ENCODE measurements at regions not wholly inside any gene's neighbourhood (a gene's known extent, or its start where the extent isn't known, plus 50 kb on each side); places are given as distances from the start of the nearest gene placed in this dataset.

DNA sequence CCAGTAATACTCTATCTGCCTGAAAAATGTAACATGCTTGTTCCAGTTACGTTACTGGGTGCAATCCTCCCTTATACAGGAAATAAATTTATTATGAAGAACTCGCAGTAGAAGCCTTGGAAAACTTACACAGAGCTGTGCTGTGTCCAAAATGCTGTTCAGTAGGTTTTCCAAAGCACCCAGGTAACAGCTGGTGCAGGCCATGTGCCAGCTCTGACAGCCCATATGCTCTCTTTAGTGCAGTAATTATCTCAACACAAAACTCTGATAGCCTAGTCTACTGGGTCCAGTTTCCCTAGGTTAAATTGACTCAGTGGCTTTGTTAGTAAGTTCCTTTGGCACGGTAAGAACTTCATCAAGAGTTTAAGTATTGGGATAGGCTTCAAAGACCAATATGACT is 120.7 kb upstream of the OBI1 start:
- no peak for DNase-seq (ENCODE audit: low spot score)

GRCh38 chr13:78777976-78778375 is 119.0 kb upstream of the OBI1 start:
- no peak for DNase-seq (ENCODE audit: low spot score)

GRCh38 chr13:78777396-78777795 is 118.4 kb upstream of the OBI1 start:
- DNase-seq (ENCODE audit: low spot score) = no peak

DNA sequence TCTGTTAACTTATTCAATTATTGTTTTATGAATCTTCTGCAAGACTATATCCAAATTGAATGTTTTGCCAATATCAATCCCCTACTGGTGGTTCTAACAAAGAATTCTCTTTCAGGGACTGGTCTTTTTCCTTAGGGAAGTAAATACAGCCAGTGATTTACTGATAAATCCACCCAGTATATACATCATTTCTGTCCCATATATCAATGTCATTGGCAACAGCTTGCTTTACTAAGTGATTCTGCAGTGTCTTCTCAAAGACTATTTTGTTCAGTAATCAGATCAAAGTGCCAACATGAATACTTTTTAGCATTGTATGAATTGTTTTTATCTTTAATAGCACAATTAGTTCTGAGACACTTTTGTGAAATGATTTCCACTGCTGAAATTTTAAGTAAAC is 114.0 kb upstream of the OBI1 start:
- DNase-seq (ENCODE audit: low spot score) = no peak

GRCh38 chr13:78770601-78771000 is 111.6 kb upstream of the OBI1 start:
- DNase-seq (ENCODE audit: low spot score) = no peak

GRCh38 chr13:78768950-78769349 is 110.0 kb upstream of the OBI1 start:
- no peak for DNase-seq (ENCODE audit: low spot score)

- no peak for DNase-seq (ENCODE audit: low spot score)
These were observed 105.7 kb upstream of the OBI1 start for GRCh38 chr13:78764665-78765064.

GRCh38 chr13:78762825-78763224 is 103.9 kb upstream of the OBI1 start:
- DNase-seq (ENCODE audit: low spot score) = no peak

DNA sequence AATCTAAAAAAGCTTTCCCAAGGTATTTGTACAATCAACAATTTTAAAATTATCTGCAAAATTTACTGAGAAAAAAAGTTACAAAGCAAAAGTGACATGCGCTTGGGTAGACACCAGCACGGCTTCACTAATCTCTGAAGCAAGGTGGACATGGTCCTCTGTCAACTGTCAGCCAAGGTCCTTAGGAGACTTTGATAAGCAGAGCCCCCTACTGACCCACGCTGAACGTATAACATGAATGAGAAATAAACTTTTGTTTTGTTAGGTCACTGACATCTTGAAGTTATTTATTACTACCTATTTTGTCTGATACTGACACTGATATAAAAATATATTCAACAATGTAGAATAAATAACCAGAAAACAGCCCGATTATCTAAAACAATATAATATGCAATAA is 100.7 kb upstream of the OBI1 start:
- DNase-seq (ENCODE audit: low spot score) = no peak

GRCh38 chr13:78758549-78758948 is 99.6 kb upstream of the OBI1 start:
- DNase-seq (ENCODE audit: low spot score) = no peak

DNA sequence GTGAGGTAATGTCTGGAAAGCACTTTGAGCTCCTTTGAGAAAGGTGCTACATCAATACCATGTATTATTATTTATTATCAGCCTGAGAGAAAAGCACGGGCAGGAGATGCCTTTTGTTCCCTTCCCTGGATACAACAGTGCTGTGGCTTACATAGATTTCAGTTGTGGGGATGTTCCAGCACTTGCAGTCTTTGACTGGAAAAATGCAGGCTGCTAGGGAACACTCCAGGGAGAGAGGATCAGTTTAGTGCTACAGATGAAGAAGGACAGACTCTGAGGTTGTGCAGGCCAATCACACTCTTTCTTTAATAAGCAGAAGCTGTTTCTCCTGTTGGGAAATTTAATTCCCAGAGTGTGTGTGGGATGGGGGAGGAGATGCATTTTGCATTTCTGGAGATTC is 94.5 kb upstream of the OBI1 start:
- no peak for DNase-seq (ENCODE audit: low spot score)

DNA sequence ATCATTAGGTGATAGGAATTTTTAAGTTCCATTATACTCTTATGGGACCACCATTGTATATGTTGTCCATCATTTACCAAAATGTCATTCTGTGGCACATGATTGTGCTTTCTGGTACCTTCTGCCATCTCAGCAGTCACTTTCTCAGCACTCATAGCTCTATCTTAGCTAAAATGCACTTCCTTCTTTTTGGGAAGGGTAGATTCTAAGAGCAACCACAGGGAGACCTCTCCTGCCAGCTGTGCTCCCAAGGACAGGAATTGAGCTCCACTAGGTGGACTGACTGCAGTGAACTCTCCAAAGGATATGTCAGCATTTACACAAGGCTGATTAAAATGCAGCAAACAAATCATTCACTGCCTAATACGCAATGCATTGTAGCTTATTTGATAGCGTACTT is 91.8 kb upstream of the OBI1 start:
- no peak for DNase-seq (ENCODE audit: low spot score)

DNA sequence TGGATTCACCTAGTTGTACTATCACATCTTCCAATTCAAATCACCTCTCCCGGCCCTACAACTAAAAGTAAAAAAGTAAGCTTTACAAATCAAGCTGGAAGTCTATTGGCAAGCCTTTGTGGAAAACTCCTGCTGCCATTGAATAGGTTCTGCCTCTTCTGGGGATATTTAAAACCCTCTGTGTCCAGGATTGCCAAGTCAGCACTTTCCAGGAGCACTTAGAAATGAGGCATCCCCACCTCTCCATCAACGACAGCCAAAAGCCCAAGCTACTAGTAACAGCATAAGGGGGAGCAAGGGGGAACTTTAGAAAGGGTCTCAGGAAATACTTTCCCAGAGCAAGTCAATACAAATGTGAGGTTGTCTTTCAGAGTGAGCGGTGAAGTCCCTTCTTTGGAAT is 85.0 kb upstream of the OBI1 start:
- DNase-seq (ENCODE audit: low spot score) = no peak

DNA sequence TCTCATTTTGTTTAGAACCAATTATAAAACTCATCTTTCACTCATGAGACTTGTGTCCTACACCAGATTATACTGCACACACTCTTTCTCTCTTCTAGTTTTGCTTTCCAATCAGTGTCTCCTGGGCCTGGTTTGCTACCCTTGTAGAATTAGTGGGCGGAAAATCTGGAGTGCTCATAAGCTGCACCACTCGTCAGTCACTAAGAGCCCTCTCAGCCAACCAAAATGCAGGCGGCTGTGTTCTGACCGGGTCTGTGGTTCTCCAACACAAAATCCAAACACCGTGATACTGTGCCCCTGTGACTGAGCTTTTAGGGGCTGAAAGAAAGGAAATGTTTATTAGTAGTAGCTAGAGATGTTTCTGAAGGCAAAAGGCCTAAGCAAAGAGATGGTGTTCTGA is 83.7 kb upstream of the OBI1 start:
- DNase-seq (ENCODE audit: low spot score) = no peak

DNA sequence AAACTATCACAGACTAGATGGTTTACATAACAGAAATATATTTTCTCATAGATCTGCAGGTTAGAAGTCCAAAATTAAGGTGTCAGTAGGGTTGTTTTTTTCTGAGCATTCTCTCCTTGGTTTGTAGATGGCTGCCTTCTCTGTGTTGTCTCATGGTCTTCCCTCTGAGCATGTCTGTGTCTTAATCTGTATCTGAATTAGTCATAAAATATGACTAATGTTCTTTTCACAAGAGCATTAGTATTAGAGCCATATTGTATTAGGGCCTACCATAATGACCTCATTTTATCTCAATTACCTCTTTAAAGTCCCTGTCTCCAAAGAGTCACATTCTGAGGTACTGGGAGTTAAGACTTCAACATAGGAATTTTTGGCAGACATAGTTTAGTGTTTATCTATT is 77.2 kb upstream of the OBI1 start:
- no peak for DNase-seq (ENCODE audit: low spot score)

GRCh38 chr13:78732445-78733017 is 73.6 kb upstream of the OBI1 start:
- DNase-seq (ENCODE audit: low spot score) = no peak

GRCh38 chr13:78722700-78723099 is 63.7 kb upstream of the OBI1 start:
- no peak for DNase-seq (ENCODE audit: low spot score)

DNA sequence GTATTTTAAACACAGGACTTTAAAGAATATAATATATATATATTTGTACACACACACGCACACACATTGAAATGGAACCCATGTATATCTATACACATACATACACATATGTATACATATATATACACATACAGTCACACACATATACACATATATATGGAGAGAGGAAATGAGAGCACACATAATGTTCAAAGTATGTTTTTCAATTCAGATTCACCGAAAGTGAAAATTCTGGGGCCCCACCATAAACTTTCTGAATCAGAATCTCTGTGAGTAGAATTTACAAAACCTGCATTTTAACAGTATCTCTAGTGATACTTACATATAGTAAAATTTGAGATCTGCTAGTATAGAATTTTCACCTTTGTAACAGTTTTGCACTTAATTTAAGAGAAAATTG is 60.4 kb upstream of the OBI1 start:
- DNase-seq (ENCODE audit: low spot score) = no peak

- no peak for DNase-seq (ENCODE audit: low spot score)
These were observed 55.8 kb upstream of the OBI1 start for GRCh38 chr13:78714717-78715116.

GRCh38 chr13:78712831-78713230 is 53.9 kb upstream of the OBI1 start:
- no peak for DNase-seq (ENCODE audit: low spot score)

DNA sequence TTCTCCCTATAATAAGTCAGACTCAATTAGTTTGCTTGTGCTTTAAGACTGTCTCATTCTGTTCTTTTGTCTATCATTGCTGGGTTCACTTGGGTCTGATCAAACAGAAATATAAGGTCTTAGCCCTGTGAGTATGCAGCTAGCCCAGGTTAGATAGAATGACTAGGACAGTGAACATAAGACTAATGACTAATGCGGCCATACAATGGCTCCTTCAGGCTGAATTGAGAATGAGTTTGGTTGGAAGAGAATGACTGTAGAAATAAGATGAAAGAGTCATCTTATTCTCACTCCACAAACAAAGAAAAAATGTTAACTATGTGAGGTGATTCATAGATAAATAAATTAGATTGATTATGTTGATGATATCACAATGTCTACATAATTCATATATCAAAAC is 50.1 kb upstream of the OBI1 start:
- no peak for DNase-seq (ENCODE audit: low spot score)

All from Ammon's horn (tissue), 1 donor.